ENCODE measurements at regions not wholly inside any gene's neighbourhood (a gene's known extent, or its start where the extent isn't known, plus 50 kb on each side); places are given as distances from the start of the nearest gene placed in this dataset.
"Not testable (repeated sequence)": the region's sequence is repeated elsewhere in the genome, so short reads cannot be mapped to it uniquely, and the experiment has no call there.

GRCh38 chr7:10355816-10356215, 617.9 kb upstream of the PHF14 start:
- DNase-seq: no peak

- no peak for DNase-seq
Measured at GRCh38 chr7:10360050-10360449, 613.6 kb upstream of the PHF14 start.

GRCh38 chr7:10401793-10402192, 571.9 kb upstream of the PHF14 start:
- DNase-seq: no peak

- DNase-seq: no peak
Measured at GRCh38 chr7:10412422-10413019, 561.2 kb upstream of the PHF14 start.

- no peak for DNase-seq
Measured at GRCh38 chr7:10418985-10419384, 554.7 kb upstream of the PHF14 start.

- DNase-seq: no peak
Measured at GRCh38 chr7:10429031-10429430, 544.6 kb upstream of the PHF14 start.

GRCh38 chr7:10429511-10429910, 544.2 kb upstream of the PHF14 start:
- no peak for DNase-seq

- no peak for DNase-seq
Measured at GRCh38 chr7:10436302-10436701, 537.4 kb upstream of the PHF14 start.

- no peak for DNase-seq
Measured at GRCh38 chr7:10439027-10439426, 534.6 kb upstream of the PHF14 start.

- DNase-seq: no peak
Measured at GRCh38 chr7:10455936-10456335, 517.7 kb upstream of the PHF14 start.

- DNase-seq: no peak
Measured at GRCh38 chr7:10460474-10460873, 513.2 kb upstream of the PHF14 start.

- no peak for DNase-seq
Measured at GRCh38 chr7:10463701-10464100, 510.0 kb upstream of the PHF14 start.

GRCh38 chr7:10465536-10465935, 508.1 kb upstream of the PHF14 start:
- DNase-seq: not testable (repeated sequence)

- DNase-seq: no peak
Measured at GRCh38 chr7:10468908-10469307, 504.8 kb upstream of the PHF14 start.

GRCh38 chr7:10469476-10469875, 504.2 kb upstream of the PHF14 start:
- DNase-seq: no peak

GRCh38 chr7:10471280-10472058, 502.2 kb upstream of the PHF14 start:
- no peak for DNase-seq

GRCh38 chr7:10472115-10472514, 501.6 kb upstream of the PHF14 start:
- DNase-seq: no peak

- no peak for DNase-seq
Measured at GRCh38 chr7:10473569-10473968, 500.1 kb upstream of the PHF14 start.

- no peak for DNase-seq
Measured at GRCh38 chr7:10474048-10474447, 499.6 kb upstream of the PHF14 start.

GRCh38 chr7:10475940-10476641, 497.6 kb upstream of the PHF14 start:
- DNase-seq: no peak

- no peak for DNase-seq
Measured at GRCh38 chr7:10476642-10477041, 497.0 kb upstream of the PHF14 start.

- no peak for DNase-seq
Measured at GRCh38 chr7:10483671-10484070, 490.0 kb upstream of the PHF14 start.

GRCh38 chr7:10484767-10485166, 488.9 kb upstream of the PHF14 start:
- no peak for DNase-seq

All from activated T-cell treated with anti-CD3 and anti-CD28 coated beads, Interleukin-2, amount 50 U/mL, for 48 hours (primary cell).